DND-41 (cell line): ENCODE measurements at regions not wholly inside any gene's neighbourhood (a gene's known extent, or its start where the extent isn't known, plus 50 kb on each side); places are given as distances from the start of the nearest gene placed in this dataset.

ENCODE experiments used
- CTCF ChIP-seq: IDR thresholded peaks from 2 replicates; pipeline ENCODE4 v1.5.1; 2012; ENCODE audit warnings: borderline replicate concordance, low read length, moderate library complexity, mild to moderate bottlenecking; ENCODE audit not compliant: poor library complexity, severe bottlenecking; ENCODE audit errors: extremely low read depth
- EZH2 ChIP-seq: IDR thresholded peaks from 3 replicates; pipeline ENCODE4 v1.6.1; 2012; ENCODE audit warnings: borderline replicate concordance, low read depth, mild to moderate bottlenecking, moderate library complexity, low read length, inconsistent platforms; ENCODE audit not compliant: severe bottlenecking

- TF ChIP-seq CTCF (no peak), EZH2 (no peak)
Measured at GRCh38 chr15:38090678-38091077, 156.2 kb downstream of the TMCO5A start.
